ENCODE measurements at regions not wholly inside any gene's neighbourhood (a gene's known extent, or its start where the extent isn't known, plus 50 kb on each side); places are given as distances from the start of the nearest gene placed in this dataset.

DNA sequence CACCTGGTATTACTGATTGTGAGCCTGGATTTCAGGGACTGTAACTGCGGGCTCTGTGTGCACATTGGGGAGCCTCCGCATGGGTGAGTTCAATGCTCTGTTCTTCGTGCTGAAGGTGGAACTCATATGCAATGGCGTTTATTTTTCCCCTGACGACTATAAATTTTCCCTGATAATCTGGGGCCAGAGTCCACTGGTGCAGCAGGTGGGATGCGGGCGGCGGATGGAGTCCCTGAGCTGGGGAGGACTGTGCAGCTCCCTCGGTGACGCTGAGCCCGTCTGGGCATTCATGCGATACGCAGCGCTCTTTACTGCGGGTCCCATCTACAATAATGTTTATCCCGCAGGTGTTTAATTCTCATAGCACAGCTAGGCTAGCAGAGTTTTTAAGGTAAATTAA, 181.6 kb upstream of the ALKAL2 start:
- no peak for TF ChIP-seq POLR2AphosphoS5 (IDR thresholded peaks at IDR 0.05)
- no peak for TF ChIP-seq POLR2A (IDR thresholded peaks at IDR 0.05)
- TF ChIP-seq, protein P1, sequence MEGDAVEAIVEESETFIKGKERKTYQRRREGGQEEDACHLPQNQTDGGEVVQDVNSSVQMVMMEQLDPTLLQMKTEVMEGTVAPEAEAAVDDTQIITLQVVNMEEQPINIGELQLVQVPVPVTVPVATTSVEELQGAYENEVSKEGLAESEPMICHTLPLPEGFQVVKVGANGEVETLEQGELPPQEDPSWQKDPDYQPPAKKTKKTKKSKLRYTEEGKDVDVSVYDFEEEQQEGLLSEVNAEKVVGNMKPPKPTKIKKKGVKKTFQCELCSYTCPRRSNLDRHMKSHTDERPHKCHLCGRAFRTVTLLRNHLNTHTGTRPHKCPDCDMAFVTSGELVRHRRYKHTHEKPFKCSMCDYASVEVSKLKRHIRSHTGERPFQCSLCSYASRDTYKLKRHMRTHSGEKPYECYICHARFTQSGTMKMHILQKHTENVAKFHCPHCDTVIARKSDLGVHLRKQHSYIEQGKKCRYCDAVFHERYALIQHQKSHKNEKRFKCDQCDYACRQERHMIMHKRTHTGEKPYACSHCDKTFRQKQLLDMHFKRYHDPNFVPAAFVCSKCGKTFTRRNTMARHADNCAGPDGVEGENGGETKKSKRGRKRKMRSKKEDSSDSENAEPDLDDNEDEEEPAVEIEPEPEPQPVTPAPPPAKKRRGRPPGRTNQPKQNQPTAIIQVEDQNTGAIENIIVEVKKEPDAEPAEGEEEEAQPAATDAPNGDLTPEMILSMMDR (IDR thresholded peaks at IDR 0.05) = no peak

Data from sigmoid colon (tissue), 4 donors.